HG03108 (cell line): ENCODE measurements at regions not wholly inside any gene's neighbourhood (a gene's known extent, or its start where the extent isn't known, plus 50 kb on each side); places are given as distances from the start of the nearest gene placed in this dataset.
"Not testable (repeated sequence)": the region's sequence is repeated elsewhere in the genome, so short reads cannot be mapped to it uniquely, and the experiment has no call there.

Source experiments
- ATAC-seq: cut with Tn5 transposase; IDR thresholded peaks from one replicate; pipeline ENCODE4 v1.9.1; 2021; ENCODE audit warnings: moderate library complexity; ENCODE audit not compliant: unreplicated experiment

- ATAC-seq: no peak
These were observed 1273.0 kb downstream of the RAPGEF2 start for GRCh38 chr4:160375772-160376452.

GRCh38 chr4:160386846-160387245, 1284.0 kb downstream of the RAPGEF2 start:
- ATAC-seq: no peak

GRCh38 chr4:160399826-160400225, 1296.9 kb downstream of the RAPGEF2 start:
- no peak for ATAC-seq

- no peak for ATAC-seq
These were observed 1300.2 kb downstream of the RAPGEF2 start for GRCh38 chr4:160403081-160403480.

- ATAC-seq: no peak
These were observed 1303.5 kb downstream of the RAPGEF2 start for GRCh38 chr4:160406263-160406825.

- ATAC-seq: no peak
These were observed 1311.6 kb downstream of the RAPGEF2 start for GRCh38 chr4:160414496-160414895.

GRCh38 chr4:160423879-160424451, 1321.1 kb downstream of the RAPGEF2 start:
- ATAC-seq: no peak

- no peak for ATAC-seq
These were observed 1323.4 kb downstream of the RAPGEF2 start for GRCh38 chr4:160426233-160426632.

GRCh38 chr4:160450876-160451275, 1348.0 kb downstream of the RAPGEF2 start:
- no peak for ATAC-seq

- not testable (repeated sequence) for ATAC-seq
These were observed 1379.1 kb downstream of the RAPGEF2 start for GRCh38 chr4:160481696-160482690.

GRCh38 chr4:160485071-160485687, 1382.3 kb downstream of the RAPGEF2 start:
- no peak for ATAC-seq

- ATAC-seq: no peak
These were observed 1389.3 kb downstream of the RAPGEF2 start for GRCh38 chr4:160492181-160492580.

GRCh38 chr4:160493206-160493605, 1390.3 kb downstream of the RAPGEF2 start:
- ATAC-seq: no peak

GRCh38 chr4:160495356-160495755, 1392.5 kb downstream of the RAPGEF2 start:
- ATAC-seq: no peak

- ATAC-seq: no peak
These were observed 1395.3 kb downstream of the RAPGEF2 start for GRCh38 chr4:160498211-160498610.

GRCh38 chr4:160505724-160506123, 1402.8 kb downstream of the RAPGEF2 start:
- ATAC-seq: no peak

- no peak for ATAC-seq
These were observed 1408.0 kb downstream of the RAPGEF2 start for GRCh38 chr4:160510928-160511327.

- ATAC-seq: no peak
These were observed 1411.2 kb downstream of the RAPGEF2 start for GRCh38 chr4:160514126-160514525.

GRCh38 chr4:160523231-160523630, 1420.4 kb downstream of the RAPGEF2 start:
- ATAC-seq: no peak

- ATAC-seq: no peak
These were observed 1434.8 kb downstream of the RAPGEF2 start for GRCh38 chr4:160537681-160538080.

- ATAC-seq: no peak
These were observed 1443.3 kb downstream of the RAPGEF2 start for GRCh38 chr4:160546201-160546600.
